ENCODE measurements at regions not wholly inside any gene's neighbourhood (a gene's known extent, or its start where the extent isn't known, plus 50 kb on each side); places are given as distances from the start of the nearest gene placed in this dataset.

GRCh38 chr15:93895976-93896770, 335.2 kb upstream of the MCTP2 start:
- TF ChIP-seq CTCF (conservative IDR thresholded peaks at IDR 0.05) (no peak), ZFX (IDR thresholded peaks at IDR 0.05) (no peak)

Measured in C4-2B (cell line).